WTC11 (cell line): ENCODE measurements at regions not wholly inside any gene's neighbourhood (a gene's known extent, or its start where the extent isn't known, plus 50 kb on each side); places are given as distances from the start of the nearest gene placed in this dataset.

Source experiments
- ATAC-seq: fragments of 200-7000 bp; cut with Tn5 transposase; 2 replicates; pipeline ENCODE4 v1.10.0; 2021; ENCODE audit warnings: mild to moderate bottlenecking, moderate library complexity
- CTCF ChIA-PET: fragments of 300-600 bp; sonication (Branson Sonifier 250); formaldehyde crosslinking; loops from one replicate; lab custom pipeline; 2021; ENCODE audit warnings: antibody characterized with exemption; lab: Charles Lee
- POLR2A ChIA-PET: fragments of 350-600 bp; sonication (Branson Sonifier 250); formaldehyde crosslinking; loops from one replicate; lab custom pipeline; 2021; ENCODE audit warnings: antibody characterized with exemption; lab: Charles Lee
- DNase-seq: peaks from one replicate; pipeline ENCODE4 v3.0.0; 2021; ENCODE audit warnings: low spot score
- H3K27ac Mint-ChIP-seq: 2 replicates; pipeline ENCODE4 v1.8.0; 2021; ENCODE audit warnings: mixed read lengths
- H3K27me3 Mint-ChIP-seq: 2 replicates; pipeline ENCODE4 v1.8.0; 2021; ENCODE audit warnings: low read depth, mild to moderate bottlenecking, moderate library complexity, mixed read lengths
- H3K36me3 Mint-ChIP-seq: 2 replicates; pipeline ENCODE4 v1.8.0; 2021; ENCODE audit warnings: mixed read lengths
- H3K4me1 Mint-ChIP-seq: 2 replicates; pipeline ENCODE4 v1.8.0; 2022; ENCODE audit warnings: mixed read lengths
- H3K4me3 Mint-ChIP-seq: 2 replicates; pipeline ENCODE4 v1.8.0; 2021; ENCODE audit warnings: mild to moderate bottlenecking, moderate library complexity, mixed read lengths
- H3K9me3 Mint-ChIP-seq: 2 replicates; pipeline ENCODE4 v1.8.0; 2021; ENCODE audit warnings: mixed read lengths
- CREM ChIP-seq: sonication (generic); formaldehyde crosslinking; IDR thresholded peaks from 2 replicates; pipeline ENCODE4 v1.8.1; 2022; ENCODE audit warnings: mild to moderate bottlenecking, missing genetic modification reagents, moderate library complexity
- HMGXB4 ChIP-seq: sonication (generic); formaldehyde crosslinking; IDR thresholded peaks from 2 replicates; pipeline ENCODE4 v1.8.1; 2023; ENCODE audit warnings: mild to moderate bottlenecking, moderate library complexity, missing genetic modification reagents
- MYBL2 ChIP-seq: sonication (generic); formaldehyde crosslinking; IDR thresholded peaks from 2 replicates; pipeline ENCODE4 v1.8.1; 2023; ENCODE audit warnings: mild to moderate bottlenecking, moderate library complexity, missing genetic modification reagents
- NR2C2 ChIP-seq: sonication (generic); formaldehyde crosslinking; IDR thresholded peaks from 2 replicates; pipeline ENCODE4 v1.8.0; 2022; ENCODE audit warnings: mild to moderate bottlenecking, missing genetic modification reagents
- ZNF317 ChIP-seq: sonication (generic); formaldehyde crosslinking; IDR thresholded peaks from 2 replicates; pipeline ENCODE4 v1.8.1; 2023; ENCODE audit warnings: low read depth, mild to moderate bottlenecking, moderate library complexity, missing genetic modification reagents, borderline replicate concordance
- TF ChIP-seq, protein P1 (sequence below): fragments of 200-600 bp; IDR thresholded peaks from 2 replicates; pipeline ENCODE4 v1.8.0; 2022; ENCODE audit warnings: antibody characterized with exemption

GRCh38 chr5:175606409-175606808 is 51.5 kb upstream of the HRH2 start:
- ATAC-seq (no peak), DNase-seq (no peak)
- peaks cover 27% of the 10 kb centered on the region for H3K9me3 Mint-ChIP-seq
- ChIA-PET POLR2A (no interaction called here), CTCF (interaction anchor here (2.7 to 3.1 kb wide), 2 partner anchors 11 to 72 kb away, joined by 12 to 33 read pairs; no protein-coding TSS in a partner anchor)
- peaks cover 3% of the 10 kb centered on the region; the same call in 1 of the 2 replicates for H3K27me3 Mint-ChIP-seq
- TF ChIP-seq, protein P1, sequence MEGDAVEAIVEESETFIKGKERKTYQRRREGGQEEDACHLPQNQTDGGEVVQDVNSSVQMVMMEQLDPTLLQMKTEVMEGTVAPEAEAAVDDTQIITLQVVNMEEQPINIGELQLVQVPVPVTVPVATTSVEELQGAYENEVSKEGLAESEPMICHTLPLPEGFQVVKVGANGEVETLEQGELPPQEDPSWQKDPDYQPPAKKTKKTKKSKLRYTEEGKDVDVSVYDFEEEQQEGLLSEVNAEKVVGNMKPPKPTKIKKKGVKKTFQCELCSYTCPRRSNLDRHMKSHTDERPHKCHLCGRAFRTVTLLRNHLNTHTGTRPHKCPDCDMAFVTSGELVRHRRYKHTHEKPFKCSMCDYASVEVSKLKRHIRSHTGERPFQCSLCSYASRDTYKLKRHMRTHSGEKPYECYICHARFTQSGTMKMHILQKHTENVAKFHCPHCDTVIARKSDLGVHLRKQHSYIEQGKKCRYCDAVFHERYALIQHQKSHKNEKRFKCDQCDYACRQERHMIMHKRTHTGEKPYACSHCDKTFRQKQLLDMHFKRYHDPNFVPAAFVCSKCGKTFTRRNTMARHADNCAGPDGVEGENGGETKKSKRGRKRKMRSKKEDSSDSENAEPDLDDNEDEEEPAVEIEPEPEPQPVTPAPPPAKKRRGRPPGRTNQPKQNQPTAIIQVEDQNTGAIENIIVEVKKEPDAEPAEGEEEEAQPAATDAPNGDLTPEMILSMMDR, result no peak
- TF ChIP-seq HMGXB4 (CRISPR knock-in tag), result no peak
- TF ChIP-seq NR2C2, result no peak
- no peak for TF ChIP-seq MYBL2 (CRISPR knock-in tag)
- TF ChIP-seq ZNF317 (CRISPR knock-in tag), result no peak
- TF ChIP-seq CREM, result no peak
- no peak overlapping the region for H3K4me3 Mint-ChIP-seq
- H3K4me1 Mint-ChIP-seq, result peaks cover 38% of the 10 kb centered on the region
- H3K27ac Mint-ChIP-seq, result no peak overlapping the region
- H3K36me3 Mint-ChIP-seq, result peaks cover 25% of the 10 kb centered on the region
